ENCODE measurements at regions not wholly inside any gene's neighbourhood (a gene's known extent, or its start where the extent isn't known, plus 50 kb on each side); places are given as distances from the start of the nearest gene placed in this dataset.

DNA sequence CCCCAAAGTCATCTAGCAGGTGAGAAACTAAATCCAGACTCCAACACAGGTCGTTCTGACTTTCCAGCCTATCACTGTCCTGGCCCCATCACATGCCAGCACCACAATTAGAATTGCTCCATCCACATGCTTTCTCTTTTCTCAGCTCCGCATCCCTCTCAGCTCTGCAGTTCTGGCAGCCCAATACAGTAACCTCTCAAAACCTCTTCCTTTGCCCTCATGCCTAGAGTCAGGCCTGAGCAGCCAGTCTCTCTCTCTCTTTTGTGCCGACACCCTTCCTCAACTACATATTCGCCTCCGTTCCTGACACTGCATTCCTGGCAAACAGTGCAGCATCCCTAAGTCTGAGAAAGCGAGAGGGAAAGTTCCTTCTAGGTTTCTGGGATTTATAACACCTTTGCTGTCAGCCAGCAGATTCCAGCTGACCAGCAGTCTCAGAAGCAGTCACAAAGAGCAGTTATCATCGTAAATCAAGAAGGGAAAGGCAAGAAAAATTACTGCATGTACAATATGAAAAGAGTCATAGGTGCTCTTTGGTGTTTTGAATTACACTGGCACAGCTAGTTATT, 258.0 kb downstream of the FAT3 start:
- TF ChIP-seq, protein P1, sequence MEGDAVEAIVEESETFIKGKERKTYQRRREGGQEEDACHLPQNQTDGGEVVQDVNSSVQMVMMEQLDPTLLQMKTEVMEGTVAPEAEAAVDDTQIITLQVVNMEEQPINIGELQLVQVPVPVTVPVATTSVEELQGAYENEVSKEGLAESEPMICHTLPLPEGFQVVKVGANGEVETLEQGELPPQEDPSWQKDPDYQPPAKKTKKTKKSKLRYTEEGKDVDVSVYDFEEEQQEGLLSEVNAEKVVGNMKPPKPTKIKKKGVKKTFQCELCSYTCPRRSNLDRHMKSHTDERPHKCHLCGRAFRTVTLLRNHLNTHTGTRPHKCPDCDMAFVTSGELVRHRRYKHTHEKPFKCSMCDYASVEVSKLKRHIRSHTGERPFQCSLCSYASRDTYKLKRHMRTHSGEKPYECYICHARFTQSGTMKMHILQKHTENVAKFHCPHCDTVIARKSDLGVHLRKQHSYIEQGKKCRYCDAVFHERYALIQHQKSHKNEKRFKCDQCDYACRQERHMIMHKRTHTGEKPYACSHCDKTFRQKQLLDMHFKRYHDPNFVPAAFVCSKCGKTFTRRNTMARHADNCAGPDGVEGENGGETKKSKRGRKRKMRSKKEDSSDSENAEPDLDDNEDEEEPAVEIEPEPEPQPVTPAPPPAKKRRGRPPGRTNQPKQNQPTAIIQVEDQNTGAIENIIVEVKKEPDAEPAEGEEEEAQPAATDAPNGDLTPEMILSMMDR (IDR thresholded peaks at IDR 0.05): no peak
- Histone ChIP-seq H3K27ac (no peak overlapping the region), H3K27me3 (no peaks in the 10 kb centered on the region), H3K36me3 (no peaks in the 10 kb centered on the region), H3K9me3 (no peaks in the 10 kb centered on the region), H3K4me3 (no peak overlapping the region), H3K4me1 (no peaks in the 10 kb centered on the region)
- intact Hi-C loops (cut with DNase I): no loop called here
- 59 to 64% methylated on average over 7 of the region's 7 CpGs for WGBS, 2 donors
- no peak for ATAC-seq
- no peak for DNase-seq

DNA sequence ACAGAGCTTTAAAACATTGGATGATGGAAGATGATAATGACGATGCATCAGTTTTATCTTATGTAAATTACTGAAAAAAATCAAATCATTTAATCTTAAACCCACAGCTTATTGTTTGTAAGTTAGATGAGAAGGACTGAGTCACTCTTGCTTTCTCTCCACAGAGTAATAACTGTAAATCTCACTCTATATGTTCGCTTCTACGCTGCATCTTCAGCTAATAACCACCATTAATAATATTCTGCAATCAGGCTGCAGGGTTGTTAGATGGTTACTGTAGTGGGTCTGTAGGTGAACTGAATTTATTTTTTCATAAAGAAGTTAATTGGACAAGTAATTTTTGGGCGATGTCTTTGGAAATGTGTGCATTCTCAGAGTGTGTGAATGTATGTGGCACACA, 260.0 kb downstream of the FAT3 start:
- TF ChIP-seq, protein P1 (IDR thresholded peaks at IDR 0.05): no peak
- ATAC-seq (no peak), DNase-seq (no peak)
- Histone ChIP-seq H3K9me3 (no peaks in the 10 kb centered on the region), H3K4me1 (no peaks in the 10 kb centered on the region), H3K27ac (no peak overlapping the region), H3K27me3 (peaks cover 0 to 3% (median 0%) of the 10 kb centered on the region in 7 donors), H3K36me3 (no peaks in the 10 kb centered on the region), H3K4me3 (no peak overlapping the region)
- intact Hi-C loops (cut with DNase I): no loop called here
- WGBS, 2 donors: 93 to 96% methylated on average over 4 of the region's 4 CpGs

DNA sequence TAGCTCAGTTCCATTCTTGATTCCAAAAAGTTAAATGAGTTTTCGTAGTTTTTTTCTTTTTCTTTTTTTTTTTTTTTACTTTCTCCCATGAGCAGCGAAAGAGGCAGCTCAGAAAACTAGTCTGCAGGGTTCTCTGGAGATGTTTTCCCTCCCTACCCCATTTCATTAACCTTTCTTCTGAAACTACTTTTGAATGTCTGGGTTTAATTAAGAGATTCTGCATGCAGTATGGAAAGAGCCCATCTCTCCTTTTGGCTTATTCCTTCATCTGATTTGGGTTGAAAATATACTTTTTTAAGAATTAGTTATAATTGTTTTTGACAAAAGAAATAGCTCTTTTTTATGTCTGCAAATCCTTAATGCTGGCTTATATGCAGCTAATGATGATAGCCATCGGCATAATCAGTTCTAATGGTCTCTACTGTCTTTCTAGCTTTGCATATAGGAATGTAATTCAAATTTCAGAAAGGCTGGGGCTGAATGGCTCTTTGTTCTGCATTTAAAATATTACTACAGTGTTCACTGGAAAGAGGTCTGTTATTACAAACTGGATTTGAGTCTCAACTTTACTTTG, 265.3 kb downstream of the FAT3 start:
- TF ChIP-seq, protein P1 (IDR thresholded peaks at IDR 0.05): no peak
- Histone ChIP-seq H3K9me3 (no peaks in the 10 kb centered on the region), H3K4me1 (no peaks in the 10 kb centered on the region), H3K4me3 (no peak overlapping the region), H3K27me3 (peaks cover 0 to 3% (median 0%) of the 10 kb centered on the region in 7 donors), H3K27ac (no peak overlapping the region), H3K36me3 (no peaks in the 10 kb centered on the region)
- WGBS, 2 donors: 80 to 81% methylated on average over 3 of the region's 3 CpGs
- DNase-seq: no peak
- intact Hi-C loops (cut with DNase I): no loop called here
- no peak for ATAC-seq

DNA sequence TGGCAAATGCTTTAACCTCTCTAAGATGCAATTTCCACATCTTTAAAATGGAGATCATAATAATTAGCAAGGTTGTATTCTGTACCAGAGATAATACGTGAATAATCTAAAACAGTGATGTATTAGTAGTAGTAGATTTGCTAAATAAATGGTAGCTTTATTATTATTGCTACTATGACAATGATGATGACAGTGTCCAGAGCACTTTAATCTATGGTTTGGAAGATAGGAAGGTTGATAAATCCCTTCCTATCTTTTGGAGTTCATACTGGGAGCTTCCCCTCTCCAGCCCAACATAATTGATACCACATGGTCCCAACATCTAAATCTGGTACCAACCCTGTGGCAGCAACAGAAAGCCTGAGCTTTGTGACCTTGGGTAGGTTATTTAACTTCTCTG, 267.8 kb downstream of the FAT3 start:
- ATAC-seq (no peak), DNase-seq (no peak)
- Histone ChIP-seq H3K4me1 (no peaks in the 10 kb centered on the region), H3K4me3 (no peak overlapping the region), H3K9me3 (no peaks in the 10 kb centered on the region), H3K36me3 (no peaks in the 10 kb centered on the region), H3K27me3 (peaks cover 0 to 3% (median 0%) of the 10 kb centered on the region in 7 donors), H3K27ac (no peak overlapping the region)
- intact Hi-C loops (cut with DNase I): no loop called here
- WGBS, 2 donors: 82 to 83% methylated on average over 1 of the region's 1 CpG
- TF ChIP-seq, protein P1 (IDR thresholded peaks at IDR 0.05): no peak
